Skeletal muscle tissue (tissue), 3 donors: ENCODE measurements at regions not wholly inside any gene's neighbourhood (a gene's known extent, or its start where the extent isn't known, plus 50 kb on each side); places are given as distances from the start of the nearest gene placed in this dataset.

Source experiments
- H3K27ac ChIP-seq: one replicate; pipeline ENCODE4 v1.7.0; 2013; ENCODE audit warnings: mild to moderate bottlenecking, low read depth, low read length, inconsistent platforms
- H3K27me3 ChIP-seq, 3 donors: one replicate each; pipeline ENCODE4 v1.7.0; 2013; ENCODE audit warnings: low read length in 3 of 3; ENCODE audit not compliant: control insufficient read depth in 3 of 3, insufficient read depth in 3 of 3
- H3K36me3 ChIP-seq, 3 donors: one replicate each; pipeline ENCODE4 v1.7.0; 2013; ENCODE audit warnings: low read length in 3 of 3; ENCODE audit not compliant: control insufficient read depth in 3 of 3, insufficient read depth in 3 of 3
- H3K4me1 ChIP-seq, 3 donors: one replicate each; pipeline ENCODE4 v1.7.0; 2013; ENCODE audit warnings: low read length in 3 of 3, mild to moderate bottlenecking in 3 of 3; ENCODE audit not compliant: control insufficient read depth in 3 of 3, insufficient read depth in 3 of 3
- H3K4me3 ChIP-seq, 3 donors: one replicate each; pipeline ENCODE4 v1.7.0; 2013; ENCODE audit warnings: low read length in 3 of 3
- H3K9ac ChIP-seq, 3 donors: one replicate each; pipeline ENCODE4 v1.7.0; 2013; ENCODE audit warnings: low read length in 3 of 3, mild to moderate bottlenecking in 3 of 3, moderate library complexity in 2 of 3, low read depth in 1 of 3
- H3K9me3 ChIP-seq, 3 donors: one replicate each; pipeline ENCODE4 v1.7.0; 2013; ENCODE audit warnings: low read length in 3 of 3; ENCODE audit not compliant: control insufficient read depth in 3 of 3
- donor health status: Osteomylitis.

DNA sequence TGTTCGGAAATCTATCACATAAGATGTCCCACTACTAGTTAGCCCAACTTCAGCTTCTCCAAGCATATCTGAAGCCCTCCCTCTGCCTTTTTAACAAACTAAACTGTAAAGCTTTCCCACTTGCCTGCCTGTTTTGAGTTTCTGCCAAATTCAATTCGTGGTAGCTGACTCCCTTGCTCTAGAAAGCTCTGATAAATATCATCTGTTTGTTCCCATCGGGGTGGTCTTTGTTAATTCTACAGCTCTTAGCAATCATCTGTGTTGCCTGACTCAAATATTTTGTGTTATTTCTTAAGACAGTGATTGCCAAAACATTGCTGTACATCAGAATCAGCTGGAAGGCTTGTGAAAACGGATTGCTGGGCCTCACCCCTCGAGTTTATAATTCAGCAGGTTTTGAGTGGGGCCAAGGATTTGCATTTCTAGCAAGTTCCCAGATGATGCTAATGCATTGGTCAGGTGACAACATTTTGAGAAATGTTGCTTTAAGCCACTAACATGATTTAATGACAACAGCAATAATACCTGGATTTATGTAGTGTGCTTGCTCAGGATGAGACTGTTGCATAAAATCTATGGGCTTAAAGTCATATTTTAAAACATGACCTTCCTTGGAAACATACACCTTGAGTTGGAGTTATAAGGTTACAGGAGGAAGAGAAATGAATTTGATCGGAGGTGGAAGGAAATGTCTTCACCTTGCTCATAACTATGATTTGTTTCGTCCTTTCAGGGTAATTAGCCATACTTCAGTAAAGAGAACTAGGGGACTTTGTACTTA is 631.9 kb downstream of the PSAT1 start:
- Histone ChIP-seq H3K9me3 (no peaks in the 10 kb centered on the region), H3K27me3 (no peaks in the 10 kb centered on the region), H3K4me3 (no peak overlapping the region), H3K27ac (no peak overlapping the region), H3K36me3 (no peaks in the 10 kb centered on the region), H3K9ac (no peak overlapping the region), H3K4me1 (no peaks in the 10 kb centered on the region)

DNA sequence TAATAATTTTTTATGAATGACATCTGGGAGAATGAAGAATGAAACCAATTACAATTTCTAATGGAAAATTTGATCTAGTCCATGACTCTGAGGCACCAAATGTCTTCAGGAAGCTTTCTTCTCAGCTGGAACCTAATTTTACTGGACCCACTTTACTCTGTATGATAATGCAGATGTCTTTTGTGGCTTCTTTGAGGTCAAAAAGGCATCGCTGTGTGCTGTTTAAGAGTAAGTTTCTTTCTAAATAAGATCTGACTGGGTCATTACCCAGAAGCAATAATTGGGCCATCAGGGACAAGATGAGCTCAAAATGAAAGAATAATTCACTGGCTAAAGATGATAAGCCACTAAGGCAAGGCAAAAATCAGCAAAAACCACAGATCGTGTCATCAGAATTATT is 633.4 kb downstream of the PSAT1 start:
- Histone ChIP-seq H3K9ac (no peak overlapping the region), H3K27ac (no peak overlapping the region), H3K4me1 (no peaks in the 10 kb centered on the region), H3K27me3 (no peaks in the 10 kb centered on the region), H3K4me3 (no peak overlapping the region), H3K9me3 (no peaks in the 10 kb centered on the region), H3K36me3 (no peaks in the 10 kb centered on the region)

DNA sequence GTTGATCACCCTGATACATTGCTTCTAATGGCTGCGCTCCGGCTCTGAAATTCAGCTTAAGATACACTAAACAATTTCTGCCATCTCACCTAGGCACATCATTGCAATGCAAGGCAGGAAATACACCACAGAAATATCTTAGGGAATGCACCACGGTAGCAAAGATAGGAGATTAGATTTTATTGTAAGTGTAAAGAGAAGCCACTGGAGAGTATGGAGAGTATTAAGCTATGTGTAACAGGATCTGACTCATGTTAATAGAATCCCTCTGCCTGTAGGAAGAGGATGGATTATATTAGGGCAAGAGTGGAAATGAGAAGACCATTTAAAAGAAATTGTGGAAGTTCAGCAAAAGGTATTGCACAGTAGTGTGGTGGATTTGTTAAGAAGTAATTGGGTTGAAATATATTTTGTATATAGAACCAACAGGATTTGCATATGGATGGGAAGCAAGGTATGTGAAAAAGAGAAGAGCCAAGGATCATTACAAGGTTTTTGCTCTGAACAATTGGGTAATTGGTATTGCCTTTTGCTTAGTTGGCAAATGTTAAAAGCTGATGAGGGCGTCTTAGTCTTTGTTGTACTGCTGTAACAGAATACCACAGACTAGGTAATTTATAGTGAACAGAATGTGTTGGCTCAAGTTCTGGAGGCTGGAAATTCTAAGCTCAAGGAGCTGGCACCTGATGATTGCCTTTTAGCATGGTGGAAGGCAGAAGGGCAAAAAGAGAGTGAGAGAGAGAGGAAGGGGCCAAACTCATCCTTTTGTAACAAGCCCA is 636.1 kb downstream of the PSAT1 start:
- H3K27ac ChIP-seq, result no peak overlapping the region
- H3K4me3 ChIP-seq, result no peak overlapping the region
- H3K4me1 ChIP-seq, result no peaks in the 10 kb centered on the region
- H3K9me3 ChIP-seq, result no peaks in the 10 kb centered on the region
- no peaks in the 10 kb centered on the region for H3K36me3 ChIP-seq
- H3K27me3 ChIP-seq, result no peaks in the 10 kb centered on the region
- H3K9ac ChIP-seq, result no peak overlapping the region

DNA sequence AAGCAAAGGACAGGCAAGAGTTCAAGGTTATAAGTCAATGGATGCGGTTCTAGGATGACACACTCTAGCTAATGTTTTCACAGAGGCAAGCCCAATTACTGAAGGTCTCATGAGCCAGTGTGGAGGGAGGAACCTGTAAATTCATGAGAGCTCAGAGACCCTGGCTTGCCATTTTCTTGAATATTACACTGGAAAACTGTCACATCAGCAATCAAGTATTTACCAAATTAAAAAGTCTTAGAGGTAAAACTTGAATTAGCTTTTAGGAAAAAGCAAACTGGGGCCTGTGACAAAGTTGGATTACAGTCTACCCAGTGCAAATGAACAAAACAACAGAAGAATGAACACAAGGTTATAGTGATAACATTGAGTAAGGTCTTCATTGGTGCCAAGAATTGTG is 636.9 kb upstream of the TLE4 start:
- no peak overlapping the region for H3K27ac ChIP-seq
- H3K36me3 ChIP-seq, result no peaks in the 10 kb centered on the region
- H3K9me3 ChIP-seq, result no peaks in the 10 kb centered on the region
- no peaks in the 10 kb centered on the region for H3K27me3 ChIP-seq
- no peaks in the 10 kb centered on the region for H3K4me1 ChIP-seq
- no peak overlapping the region for H3K4me3 ChIP-seq
- no peak overlapping the region for H3K9ac ChIP-seq

DNA sequence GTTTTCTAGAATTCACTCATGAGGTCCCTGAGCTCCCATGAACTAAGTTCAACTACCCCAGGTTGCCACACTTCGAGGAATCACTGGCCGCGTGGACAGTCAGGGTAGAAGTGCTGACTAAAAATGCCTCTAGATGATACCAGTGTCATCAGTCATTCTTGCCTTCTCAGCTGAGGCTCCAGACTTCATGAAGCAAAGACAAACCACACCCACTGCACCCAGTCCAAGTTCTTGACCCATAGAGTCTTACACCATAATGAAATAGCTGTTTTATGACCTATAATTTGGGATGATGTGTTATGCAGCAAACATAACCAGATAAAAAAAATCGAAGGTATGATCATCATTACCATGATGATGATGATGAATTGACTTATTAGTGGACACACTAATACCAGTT is 632.9 kb upstream of the TLE4 start:
- Histone ChIP-seq H3K9me3 (no peaks in the 10 kb centered on the region), H3K4me1 (no peaks in the 10 kb centered on the region), H3K27me3 (no peaks in the 10 kb centered on the region), H3K27ac (no peak overlapping the region), H3K36me3 (no peaks in the 10 kb centered on the region), H3K9ac (no peak overlapping the region), H3K4me3 (no peak overlapping the region)

DNA sequence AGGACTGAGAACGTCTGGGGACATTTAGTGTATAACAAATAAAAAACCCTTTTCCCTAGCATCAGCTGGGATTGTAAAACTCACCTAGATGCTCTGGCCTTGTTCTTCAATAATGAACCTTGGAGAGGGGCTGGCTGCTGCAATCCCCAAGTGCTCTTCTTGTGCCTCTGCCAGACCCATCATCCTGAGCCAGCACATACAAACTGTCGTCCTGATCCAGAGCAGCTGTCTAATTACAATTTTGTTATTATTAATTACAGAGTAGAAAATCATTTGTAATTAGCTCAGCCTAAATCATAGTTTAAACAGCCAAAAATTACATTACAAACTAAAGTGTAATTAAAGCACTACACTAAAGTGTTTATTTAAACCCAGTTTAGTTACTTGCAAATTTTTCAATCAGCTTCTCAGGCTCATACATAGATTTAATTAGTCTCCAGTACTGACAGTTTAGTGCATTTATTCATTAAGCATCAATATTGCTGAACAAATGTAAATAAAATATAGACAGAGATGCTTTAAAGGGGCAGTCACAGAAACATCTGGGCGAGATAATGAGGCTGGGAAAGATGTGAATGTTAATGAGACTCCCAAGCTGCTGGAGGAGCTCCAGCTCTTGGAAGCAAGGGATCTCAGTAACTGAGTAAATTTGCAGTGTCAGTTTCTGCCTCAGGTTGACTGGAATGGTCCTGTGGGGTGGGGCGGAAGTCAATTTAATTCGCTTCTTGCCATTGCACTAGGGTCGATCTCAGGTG is 632.3 kb upstream of the TLE4 start:
- no peak overlapping the region for H3K27ac ChIP-seq
- H3K9me3 ChIP-seq, result no peaks in the 10 kb centered on the region
- H3K4me1 ChIP-seq, result no peaks in the 10 kb centered on the region
- no peak overlapping the region for H3K4me3 ChIP-seq
- no peaks in the 10 kb centered on the region for H3K36me3 ChIP-seq
- H3K27me3 ChIP-seq, result no peaks in the 10 kb centered on the region
- no peak overlapping the region for H3K9ac ChIP-seq

DNA sequence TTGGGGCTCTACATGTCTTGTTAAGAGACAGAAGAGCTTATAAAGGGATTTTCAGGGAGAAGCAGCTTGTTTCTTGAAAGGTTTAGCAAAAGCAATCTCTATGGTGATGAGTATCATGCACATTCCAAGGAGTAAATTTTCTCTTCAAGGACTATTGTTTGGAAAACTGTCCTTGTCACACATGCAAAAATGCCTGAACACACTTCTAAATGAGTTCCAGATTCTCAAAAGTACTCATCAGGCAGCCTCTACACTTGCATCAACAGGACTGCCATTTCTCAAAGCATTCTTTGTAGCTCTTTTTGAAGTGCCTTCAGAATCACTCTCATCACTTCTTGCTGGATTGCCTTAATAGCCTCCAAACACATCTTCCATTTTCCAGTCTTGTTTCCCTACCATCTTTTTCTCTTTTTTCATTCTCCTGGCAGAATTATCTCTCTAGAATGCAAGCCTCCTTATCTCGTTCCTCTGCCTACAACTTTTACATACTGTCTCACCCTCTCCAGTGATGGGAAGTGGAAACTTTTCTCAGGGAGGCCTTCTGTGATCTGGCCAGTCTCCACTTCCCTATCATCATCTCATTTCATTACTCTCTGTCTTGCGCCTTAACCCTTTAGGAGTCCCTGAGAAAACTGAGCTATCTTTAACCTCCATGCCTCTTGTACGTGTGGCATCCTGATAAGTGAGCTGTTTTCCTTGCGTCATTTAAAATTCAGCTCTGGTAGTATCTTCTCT is 631.5 kb upstream of the TLE4 start:
- no peak overlapping the region for H3K27ac ChIP-seq
- H3K9ac ChIP-seq, result no peak overlapping the region
- no peaks in the 10 kb centered on the region for H3K9me3 ChIP-seq
- H3K4me1 ChIP-seq, result no peaks in the 10 kb centered on the region
- H3K36me3 ChIP-seq, result no peaks in the 10 kb centered on the region
- no peak overlapping the region for H3K4me3 ChIP-seq
- H3K27me3 ChIP-seq, result no peaks in the 10 kb centered on the region

DNA sequence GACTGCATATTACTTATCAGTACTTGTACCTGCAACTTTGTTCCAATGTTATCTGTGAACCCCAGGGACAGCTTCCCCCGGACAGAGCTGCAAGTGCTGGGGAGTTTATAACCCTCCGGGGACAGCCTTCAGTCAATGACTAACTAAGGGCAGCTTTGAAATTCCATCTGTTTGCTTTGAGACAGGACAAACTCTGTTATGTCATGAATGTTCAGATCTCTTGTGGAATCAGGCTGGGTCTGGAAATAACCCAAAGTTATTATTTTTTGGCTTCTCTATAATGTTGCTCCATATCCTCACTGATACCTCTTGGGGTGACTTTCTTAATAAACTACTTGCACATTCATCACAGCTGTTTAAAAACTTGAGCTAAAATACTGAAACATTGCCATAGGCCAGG is 617.5 kb upstream of the TLE4 start:
- Histone ChIP-seq H3K4me1 (no peaks in the 10 kb centered on the region), H3K9ac (no peak overlapping the region), H3K36me3 (no peaks in the 10 kb centered on the region)

DNA sequence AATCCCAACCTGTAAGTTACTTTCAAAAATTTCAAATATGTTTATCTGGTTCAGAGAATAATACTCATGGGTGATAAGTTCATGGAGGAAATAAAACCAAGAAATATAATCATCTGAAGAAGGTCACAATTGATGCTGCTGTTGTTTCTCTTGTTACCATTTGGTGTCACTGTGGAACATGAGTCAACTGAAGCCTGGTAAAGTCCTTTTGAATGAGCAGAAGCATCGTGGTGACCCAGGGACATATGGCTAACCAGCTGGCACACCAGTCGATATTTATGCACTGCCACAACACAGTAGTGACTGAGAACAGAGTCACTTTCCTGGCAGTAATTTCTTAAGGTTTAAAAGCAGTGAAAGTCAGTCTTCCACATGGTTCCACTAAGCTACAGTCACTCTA is 612.9 kb upstream of the TLE4 start:
- Histone ChIP-seq H3K4me1 (no peaks in the 10 kb centered on the region), H3K9ac (no peak overlapping the region), H3K27ac (no peak overlapping the region), H3K27me3 (peaks cover 0 to 3% (median 0%) of the 10 kb centered on the region in 3 donors), H3K4me3 (no peak overlapping the region), H3K9me3 (peaks cover 0 to 3% (median 2%) of the 10 kb centered on the region in 3 donors), H3K36me3 (no peaks in the 10 kb centered on the region)

More for the DNA sequence above, 617.5 kb upstream of the TLE4 start:
- no peak overlapping the region for H3K4me3 ChIP-seq
- no peaks in the 10 kb centered on the region for H3K9me3 ChIP-seq
- no peaks in the 10 kb centered on the region for H3K27me3 ChIP-seq
- H3K27ac ChIP-seq, result no peak overlapping the region
